ENCODE measurements at regions not wholly inside any gene's neighbourhood (a gene's known extent, or its start where the extent isn't known, plus 50 kb on each side); places are given as distances from the start of the nearest gene placed in this dataset.
"Not testable (repeated sequence)": the region's sequence is repeated elsewhere in the genome, so short reads cannot be mapped to it uniquely, and the experiment has no call there.

DNA sequence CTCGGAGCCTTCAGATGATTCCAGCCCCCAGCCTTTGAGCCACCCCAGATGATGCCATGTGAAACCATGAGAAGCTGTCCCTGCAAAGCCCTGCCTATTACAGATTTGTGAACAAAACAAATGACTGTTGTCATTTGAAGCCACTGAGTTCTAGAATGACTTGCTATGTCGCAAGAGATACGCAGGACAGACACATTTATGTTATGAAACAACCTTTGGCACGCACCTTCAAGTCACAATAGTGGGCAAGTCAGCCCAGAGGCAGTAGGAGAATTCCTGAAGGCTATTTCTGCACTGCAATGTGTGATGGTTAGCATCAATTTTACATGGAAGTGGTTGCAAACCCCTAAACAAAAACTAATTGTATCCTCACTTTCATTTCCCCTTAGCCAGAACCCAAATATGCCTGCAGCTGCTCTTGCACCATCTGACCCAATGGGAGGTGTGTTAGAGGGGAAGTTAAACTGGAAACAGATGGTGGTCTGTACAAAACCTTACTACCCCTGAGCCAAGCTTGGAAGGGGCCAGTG is 174.4 kb upstream of the ATP6AP2 start:
- H3K4me3 Mint-ChIP-seq, result no peak overlapping the region
- H3K27ac Mint-ChIP-seq, result no peak overlapping the region
- peaks cover 0 to 13% (median 7%) of the 10 kb centered on the region in 3 donors for H3K27me3 Mint-ChIP-seq (ENCODE audit: low read depth in 3 of 3)
- H3K36me3 Mint-ChIP-seq, result no peaks in the 10 kb centered on the region
- H3K4me1 Mint-ChIP-seq, result no peaks in the 10 kb centered on the region
- no peak for DNase-seq
- H3K9me3 Mint-ChIP-seq, result no peaks in the 10 kb centered on the region

DNA sequence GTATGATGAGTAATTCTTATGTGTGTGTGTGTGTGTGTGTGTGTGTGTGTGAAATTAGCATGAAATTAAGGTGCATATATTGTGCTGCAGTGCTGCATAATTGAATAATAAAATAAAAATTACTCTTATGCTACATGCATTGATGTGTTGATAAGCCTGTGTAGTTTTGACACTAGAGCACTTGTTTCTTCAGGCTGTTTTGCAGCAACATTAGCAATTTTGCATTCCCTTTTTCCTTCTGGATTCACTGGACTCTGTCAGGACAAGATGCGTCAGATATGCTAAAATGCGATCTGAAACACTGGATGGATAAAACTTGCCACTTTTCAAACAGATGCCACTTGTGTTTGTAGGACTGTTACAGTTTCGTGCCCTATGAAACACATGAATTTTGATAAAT is 175.4 kb upstream of the ATP6AP2 start:
- H3K9me3 Mint-ChIP-seq, result no peaks in the 10 kb centered on the region
- H3K27ac Mint-ChIP-seq, result no peak overlapping the region
- peaks cover 2 to 9% (median 7%) of the 10 kb centered on the region in 3 donors for H3K27me3 Mint-ChIP-seq (ENCODE audit: low read depth in 3 of 3)
- no peak overlapping the region for H3K4me3 Mint-ChIP-seq
- DNase-seq, result no peak
- H3K4me1 Mint-ChIP-seq, result no peaks in the 10 kb centered on the region
- no peaks in the 10 kb centered on the region for H3K36me3 Mint-ChIP-seq

DNA sequence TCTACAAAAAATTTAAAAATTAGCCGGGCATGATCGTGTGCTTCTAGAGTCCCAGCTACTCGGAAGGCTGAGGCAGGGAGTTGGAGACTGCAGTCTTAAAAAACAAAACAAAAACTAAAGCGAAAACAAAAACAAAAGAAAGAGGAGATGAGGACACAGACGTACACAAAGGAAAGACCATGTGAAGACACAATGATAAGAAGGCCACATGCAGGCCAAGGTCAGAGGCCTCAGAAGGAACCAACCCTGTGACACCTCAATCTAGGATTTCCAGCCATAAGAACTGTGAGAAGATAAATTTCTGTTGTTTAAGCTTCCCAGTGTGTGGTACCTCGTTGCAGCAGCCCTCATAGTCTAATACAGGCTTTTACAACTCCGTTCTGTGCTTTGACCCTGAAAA is 177.0 kb upstream of the ATP6AP2 start:
- peaks cover 2 to 9% (median 7%) of the 10 kb centered on the region in 3 donors for H3K27me3 Mint-ChIP-seq (ENCODE audit: low read depth in 3 of 3)
- H3K27ac Mint-ChIP-seq, result no peak overlapping the region
- no peaks in the 10 kb centered on the region for H3K36me3 Mint-ChIP-seq

DNA sequence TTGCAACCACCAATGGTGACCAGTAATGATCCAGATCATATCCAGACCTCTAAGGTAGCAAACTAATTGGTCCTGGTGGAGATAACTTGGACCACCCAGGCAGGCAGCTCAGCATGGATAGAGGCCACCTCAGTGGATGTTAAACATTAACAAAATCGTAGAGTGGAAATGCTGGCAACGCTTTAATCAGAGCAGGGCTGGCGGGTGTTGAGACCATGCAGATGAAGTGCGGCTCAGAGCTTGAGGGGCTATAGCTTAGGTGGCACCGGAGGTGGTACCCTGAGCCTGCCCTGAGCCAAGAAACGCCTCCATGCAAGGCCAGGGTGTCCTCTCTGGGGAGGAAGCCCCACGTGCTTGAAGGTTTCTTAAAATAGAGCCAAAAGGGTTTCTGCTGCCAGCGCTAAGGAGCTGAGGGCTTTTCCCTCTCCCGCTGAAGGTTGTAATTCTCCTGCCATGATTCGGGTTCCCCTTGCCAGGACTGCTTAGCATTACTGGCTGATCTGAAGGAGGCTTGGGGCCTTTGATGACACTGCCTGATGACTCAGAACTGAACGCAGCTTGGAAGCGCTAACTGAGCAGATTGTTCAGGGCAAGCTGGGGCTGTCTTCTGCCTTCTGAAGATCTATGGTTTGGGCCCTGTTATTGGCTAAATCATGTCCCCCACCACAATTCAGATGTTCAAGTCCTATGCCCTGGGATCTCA is 177.8 kb upstream of the ATP6AP2 start:
- H3K9me3 Mint-ChIP-seq, result no peaks in the 10 kb centered on the region
- no peak for DNase-seq
- H3K4me1 Mint-ChIP-seq, result no peaks in the 10 kb centered on the region
- H3K27ac Mint-ChIP-seq, result no peak overlapping the region
- H3K36me3 Mint-ChIP-seq, result no peaks in the 10 kb centered on the region
- H3K4me3 Mint-ChIP-seq, result no peak overlapping the region
- H3K27me3 Mint-ChIP-seq (ENCODE audit: low read depth in 3 of 3), result peaks cover 2 to 9% (median 5%) of the 10 kb centered on the region in 3 donors

More for the DNA sequence above, 177.0 kb upstream of the ATP6AP2 start:
- no peak for DNase-seq
- H3K4me3 Mint-ChIP-seq, result no peak overlapping the region
- H3K9me3 Mint-ChIP-seq, result no peaks in the 10 kb centered on the region
- no peaks in the 10 kb centered on the region for H3K4me1 Mint-ChIP-seq

DNA sequence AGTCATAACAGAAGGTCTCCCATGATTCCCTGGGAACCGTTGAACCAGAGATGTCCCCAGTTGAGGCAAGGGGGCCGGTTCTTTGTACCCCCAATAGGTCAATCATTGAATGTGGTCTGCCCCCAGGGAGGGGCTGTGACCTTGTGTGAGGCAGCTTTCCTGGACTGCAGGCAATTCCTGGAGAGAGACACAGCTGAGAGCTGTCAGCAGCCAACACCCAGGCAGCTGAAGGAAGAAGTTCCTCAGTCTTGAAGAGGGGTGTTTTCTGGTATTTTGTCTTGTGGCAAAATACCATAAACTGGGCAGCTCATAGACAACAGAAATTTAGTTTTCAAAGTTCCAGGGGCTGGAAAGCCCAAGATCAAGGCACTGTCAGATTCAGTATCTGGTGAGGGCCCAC is 185.7 kb upstream of the ATP6AP2 start:
- Mint-ChIP-seq H3K9me3 (peaks cover 0 to 2% (median 0%) of the 10 kb centered on the region in 6 donors), H3K4me3 (no peak overlapping the region), H3K27me3 (ENCODE audit: low read depth in 3 of 3) (peaks cover 0 to 6% (median 2%) of the 10 kb centered on the region in 3 donors), H3K36me3 (no peaks in the 10 kb centered on the region), H3K27ac (no peak overlapping the region), H3K4me1 (no peaks in the 10 kb centered on the region)
- DNase-seq, result no peak

DNA sequence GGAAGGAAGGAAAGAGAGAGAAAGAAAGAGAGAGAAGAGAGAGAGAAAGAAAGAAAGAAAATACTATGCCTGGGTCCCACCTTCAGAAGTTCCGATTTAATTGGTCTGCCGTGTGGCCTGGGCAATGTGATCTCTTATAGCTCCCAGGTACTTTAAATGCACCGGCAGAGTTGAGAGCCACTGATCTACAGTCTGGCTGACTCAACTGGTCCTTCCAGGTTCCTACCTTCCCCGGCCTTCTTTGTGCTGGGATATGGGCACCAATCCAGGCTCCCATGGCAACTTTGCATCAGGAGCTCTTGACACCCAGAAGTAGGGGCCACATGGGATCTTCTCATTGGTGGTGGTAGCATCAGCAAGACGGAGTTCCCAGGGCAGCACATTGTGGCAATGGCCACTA is 186.5 kb upstream of the ATP6AP2 start:
- Mint-ChIP-seq H3K27ac (no peak overlapping the region), H3K9me3 (peaks cover 0 to 2% (median 0%) of the 10 kb centered on the region in 6 donors), H3K4me3 (no peak overlapping the region), H3K4me1 (no peaks in the 10 kb centered on the region), H3K36me3 (no peaks in the 10 kb centered on the region), H3K27me3 (ENCODE audit: low read depth in 3 of 3) (peaks cover 0 to 4% (median 2%) of the 10 kb centered on the region in 3 donors)
- no peak for DNase-seq

DNA sequence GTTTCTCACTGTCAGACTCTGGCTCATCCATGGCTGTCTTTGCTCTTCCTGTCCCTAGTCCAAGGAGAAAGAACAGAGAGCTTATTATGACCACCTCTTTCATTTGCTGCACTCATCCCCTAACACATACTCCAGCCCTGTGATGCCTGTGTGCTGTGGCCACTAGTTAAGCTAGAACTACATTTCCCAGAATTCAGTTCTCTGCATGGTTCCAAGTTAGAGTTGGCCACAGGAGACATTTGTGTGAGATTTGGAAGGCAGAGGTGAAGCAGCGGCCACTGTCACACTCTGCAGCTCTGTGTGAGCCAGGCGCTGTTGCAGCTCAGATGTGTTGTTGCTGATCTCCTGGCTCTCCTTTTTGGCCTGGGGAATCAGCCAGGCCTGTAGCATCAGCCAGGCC is 188.2 kb upstream of the ATP6AP2 start:
- H3K4me3 Mint-ChIP-seq, result no peak overlapping the region
- H3K4me1 Mint-ChIP-seq, result no peaks in the 10 kb centered on the region
- peaks cover 0 to 2% (median 0%) of the 10 kb centered on the region in 6 donors for H3K9me3 Mint-ChIP-seq
- no peaks in the 10 kb centered on the region for H3K36me3 Mint-ChIP-seq
- H3K27me3 Mint-ChIP-seq (ENCODE audit: low read depth in 3 of 3), result peaks cover 0 to 7% (median 2%) of the 10 kb centered on the region in 3 donors
- DNase-seq, result no peak
- H3K27ac Mint-ChIP-seq, result no peak overlapping the region

DNA sequence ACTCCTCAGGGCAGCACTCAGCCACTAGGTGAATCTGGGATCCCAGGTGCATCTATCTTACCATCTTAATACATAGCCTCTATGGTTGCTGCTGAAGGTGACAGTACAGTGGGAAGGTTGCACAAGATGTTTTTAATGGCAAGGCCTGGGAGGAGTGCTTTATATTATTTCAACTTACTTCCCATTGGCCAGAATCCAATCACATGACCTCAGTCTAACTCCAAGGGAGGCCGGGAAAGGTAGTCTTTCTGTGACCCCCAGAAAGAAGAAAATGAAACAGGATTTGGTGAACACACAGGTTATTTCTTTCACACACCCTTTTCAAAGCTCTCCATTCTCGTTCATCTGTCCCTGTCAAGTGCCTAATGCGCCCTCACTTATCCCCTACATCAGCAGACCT is 189.1 kb upstream of the ATP6AP2 start:
- H3K27me3 Mint-ChIP-seq (ENCODE audit: low read depth in 3 of 3), result peaks cover 0 to 8% (median 0%) of the 10 kb centered on the region in 3 donors
- H3K9me3 Mint-ChIP-seq, result no peaks in the 10 kb centered on the region
- H3K4me1 Mint-ChIP-seq, result no peaks in the 10 kb centered on the region
- no peak for DNase-seq
- H3K27ac Mint-ChIP-seq, result no peak overlapping the region
- no peak overlapping the region for H3K4me3 Mint-ChIP-seq
- H3K36me3 Mint-ChIP-seq, result no peaks in the 10 kb centered on the region

DNA sequence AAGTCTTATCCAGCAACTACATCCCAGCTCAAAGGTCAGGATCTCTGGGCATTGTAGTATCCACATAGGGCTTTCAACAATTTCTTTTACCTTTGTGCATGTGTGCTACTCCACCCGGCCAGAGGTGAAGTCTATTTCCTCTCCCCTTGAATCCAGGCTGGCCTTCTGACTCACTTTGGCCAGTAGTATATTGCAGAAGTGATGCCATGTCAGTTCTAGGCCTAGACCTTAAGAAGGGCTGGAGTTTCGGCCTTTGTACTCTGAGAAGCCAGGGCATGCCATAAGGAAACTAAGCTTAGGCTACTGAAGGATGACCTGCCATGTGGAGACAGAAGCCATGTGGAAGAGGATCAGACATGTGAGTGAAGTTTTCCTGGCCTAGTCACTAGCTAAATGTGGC is 191.2 kb upstream of the ATP6AP2 start:
- no peak overlapping the region for H3K4me3 Mint-ChIP-seq
- no peak overlapping the region for H3K27ac Mint-ChIP-seq
- no peaks in the 10 kb centered on the region for H3K9me3 Mint-ChIP-seq
- peaks cover 0 to 7% (median 0%) of the 10 kb centered on the region in 3 donors for H3K27me3 Mint-ChIP-seq (ENCODE audit: low read depth in 3 of 3)
- H3K36me3 Mint-ChIP-seq, result no peaks in the 10 kb centered on the region
- no peak for DNase-seq
- no peaks in the 10 kb centered on the region for H3K4me1 Mint-ChIP-seq

DNA sequence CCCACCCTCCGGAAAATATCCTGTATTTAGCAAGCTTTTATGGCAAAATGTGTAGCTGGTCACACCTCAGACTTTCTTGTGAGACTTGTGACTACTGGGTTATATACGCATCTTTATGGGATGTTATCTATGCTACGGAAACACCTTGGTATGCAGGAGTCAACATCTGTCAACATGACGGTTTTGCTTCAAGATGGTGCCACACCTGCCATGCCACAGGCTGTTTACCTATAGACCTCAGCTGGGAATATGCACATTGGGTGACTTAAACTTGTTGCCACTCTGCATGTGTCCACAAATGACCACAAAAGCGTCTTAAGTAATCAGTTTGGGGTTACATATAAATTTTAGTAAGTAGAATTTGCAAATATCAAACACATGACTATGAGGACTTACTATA is 192.3 kb upstream of the ATP6AP2 start:
- no peak overlapping the region for H3K4me3 Mint-ChIP-seq
- no peaks in the 10 kb centered on the region for H3K9me3 Mint-ChIP-seq
- peaks cover 0 to 7% (median 0%) of the 10 kb centered on the region in 3 donors for H3K27me3 Mint-ChIP-seq (ENCODE audit: low read depth in 3 of 3)
- no peaks in the 10 kb centered on the region for H3K36me3 Mint-ChIP-seq
- H3K4me1 Mint-ChIP-seq, result no peaks in the 10 kb centered on the region
- no peak for DNase-seq
- no peak overlapping the region for H3K27ac Mint-ChIP-seq

DNA sequence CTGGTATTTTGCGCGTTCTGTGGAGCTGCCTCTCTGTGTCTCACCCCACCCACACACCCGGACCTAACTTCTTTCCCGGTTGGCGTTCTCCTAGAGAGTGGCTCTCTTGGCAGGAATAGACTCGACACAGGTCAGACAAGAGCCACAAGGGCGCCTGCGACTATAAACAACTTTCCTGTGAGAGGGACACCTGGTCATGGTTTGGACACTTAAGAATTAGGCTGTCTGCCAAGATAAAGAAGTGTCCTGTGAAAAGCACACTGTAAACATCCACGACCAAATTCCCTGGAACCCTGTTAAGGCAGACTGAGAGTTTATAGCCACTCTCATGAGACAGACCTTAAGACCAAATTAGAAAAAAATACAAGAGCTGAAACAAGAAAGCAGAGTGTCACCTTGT is 192.9 kb upstream of the ATP6AP2 start:
- H3K4me3 Mint-ChIP-seq; DNase-seq; H3K27ac Mint-ChIP-seq; H3K27me3 Mint-ChIP-seq (ENCODE audit: low read depth in 3 of 3); H3K9me3 Mint-ChIP-seq; H3K36me3 Mint-ChIP-seq; H3K4me1 Mint-ChIP-seq: not testable (repeated sequence)

DNA sequence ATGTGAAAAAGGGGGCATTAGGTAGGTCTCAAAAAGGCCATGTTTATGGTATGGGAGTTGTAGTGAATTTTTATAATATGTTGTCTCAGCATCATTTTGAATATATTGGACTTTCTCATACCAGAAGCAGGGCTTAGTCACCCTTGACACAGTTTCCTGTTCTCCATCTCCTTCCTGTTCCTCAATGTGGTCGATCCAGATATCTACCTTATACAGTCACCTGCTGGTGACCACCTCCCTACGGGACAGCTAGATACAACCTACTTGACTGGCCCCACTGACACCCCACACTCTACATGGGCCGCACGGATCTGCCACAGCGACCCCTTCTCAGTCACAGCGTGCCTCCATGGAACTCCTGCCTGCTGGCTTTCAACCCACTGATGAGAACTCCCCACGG is 193.5 kb upstream of the ATP6AP2 start:
- not testable (repeated sequence) for H3K27ac Mint-ChIP-seq; H3K36me3 Mint-ChIP-seq; H3K9me3 Mint-ChIP-seq; H3K4me1 Mint-ChIP-seq; H3K4me3 Mint-ChIP-seq; H3K27me3 Mint-ChIP-seq (ENCODE audit: low read depth in 3 of 3); DNase-seq

DNA sequence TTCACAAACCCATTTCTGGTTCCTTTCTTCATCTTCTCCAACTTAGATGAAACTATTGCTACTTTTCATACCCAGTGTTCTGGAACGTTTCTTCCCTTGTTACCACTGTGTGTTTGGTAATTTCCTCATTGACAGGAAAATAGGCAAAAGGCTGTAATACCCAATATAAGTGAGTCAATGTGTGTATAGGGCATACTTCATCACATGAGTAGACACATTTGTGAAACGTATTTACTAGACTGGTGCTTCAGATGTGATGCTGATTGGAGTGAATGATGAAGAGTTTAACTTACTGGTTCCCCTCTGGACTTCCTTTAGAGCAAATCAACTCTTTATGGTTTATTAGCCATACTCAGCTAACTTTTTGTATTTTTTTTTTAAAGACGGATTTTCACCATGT is 195.1 kb upstream of the ATP6AP2 start:
- Mint-ChIP-seq H3K36me3 (no peaks in the 10 kb centered on the region), H3K4me1 (no peaks in the 10 kb centered on the region), H3K27ac (no peak overlapping the region), H3K27me3 (ENCODE audit: low read depth in 3 of 3) (peaks cover 0 to 9% (median 0%) of the 10 kb centered on the region in 3 donors), H3K4me3 (no peak overlapping the region), H3K9me3 (no peaks in the 10 kb centered on the region)
- no peak for DNase-seq

DNA sequence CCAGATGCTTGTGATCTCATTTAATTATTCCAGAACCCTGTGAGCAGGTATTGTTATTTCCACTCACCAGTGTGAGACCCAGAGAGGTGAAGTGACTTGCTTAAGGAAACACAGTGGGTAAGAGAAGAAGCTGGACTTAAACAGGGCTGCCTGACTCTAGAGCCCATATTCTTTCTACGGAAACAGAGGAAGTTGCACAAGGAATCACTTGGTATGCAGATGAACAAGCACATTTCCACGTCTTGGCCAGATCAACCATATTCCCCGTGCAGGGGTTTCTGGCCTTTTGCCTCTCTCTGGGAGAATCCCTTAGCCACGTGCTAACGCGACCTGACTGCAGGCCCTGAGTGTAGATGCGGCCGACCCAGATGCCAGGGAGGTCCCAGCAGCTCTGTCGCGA is 195.5 kb upstream of the ATP6AP2 start:
- peaks cover 0 to 9% (median 0%) of the 10 kb centered on the region in 3 donors for H3K27me3 Mint-ChIP-seq (ENCODE audit: low read depth in 3 of 3)
- H3K27ac Mint-ChIP-seq, result no peak overlapping the region
- no peaks in the 10 kb centered on the region for H3K4me1 Mint-ChIP-seq
- DNase-seq, result no peak
- no peak overlapping the region for H3K4me3 Mint-ChIP-seq
- H3K36me3 Mint-ChIP-seq, result no peaks in the 10 kb centered on the region
- no peaks in the 10 kb centered on the region for H3K9me3 Mint-ChIP-seq

DNA sequence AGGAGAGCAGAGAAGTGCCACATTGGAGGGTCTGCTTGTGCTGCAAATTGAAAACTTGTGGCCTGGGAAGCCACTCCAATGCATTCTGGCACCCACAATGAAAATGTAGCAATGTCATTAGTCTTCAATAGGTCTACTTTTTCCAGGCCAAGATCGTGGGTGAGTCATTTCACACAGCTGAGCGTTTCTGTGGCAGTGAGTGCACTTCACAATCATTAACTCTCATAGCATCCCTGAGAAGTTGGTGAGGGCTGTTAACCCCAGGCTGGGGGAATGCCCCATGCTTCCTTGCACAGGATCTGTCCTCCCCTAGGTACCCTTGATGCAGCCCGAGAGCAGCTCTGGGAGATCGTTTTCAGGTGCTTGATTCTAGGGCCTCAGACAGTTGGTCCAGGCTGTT is 196.8 kb upstream of the ATP6AP2 start:
- no peaks in the 10 kb centered on the region for H3K4me1 Mint-ChIP-seq
- no peaks in the 10 kb centered on the region for H3K9me3 Mint-ChIP-seq
- no peak overlapping the region for H3K4me3 Mint-ChIP-seq
- no peak overlapping the region for H3K27ac Mint-ChIP-seq
- DNase-seq, result no peak
- H3K36me3 Mint-ChIP-seq, result no peaks in the 10 kb centered on the region
- peaks cover 0 to 9% (median 3%) of the 10 kb centered on the region in 3 donors for H3K27me3 Mint-ChIP-seq (ENCODE audit: low read depth in 3 of 3)
